Caki2 (cell line): ENCODE measurements at regions not wholly inside any gene's neighbourhood (a gene's known extent, or its start where the extent isn't known, plus 50 kb on each side); places are given as distances from the start of the nearest gene placed in this dataset.
"Not testable (repeated sequence)": the region's sequence is repeated elsewhere in the genome, so short reads cannot be mapped to it uniquely, and the experiment has no call there.

Source experiments
- DNase-seq: peaks from one replicate; pipeline ENCODE4 v3.0.0-alpha.2; 2015; ENCODE audit warnings: low read depth
- in situ Hi-C: cut with HindIII; loops from 2 replicates; pipeline ENCODE4 v1.10.0; 2016; ENCODE audit warnings: low sequenced_read_pairs, low pct_unique_long_range_greater_than_20kb, mixed read lengths

DNA sequence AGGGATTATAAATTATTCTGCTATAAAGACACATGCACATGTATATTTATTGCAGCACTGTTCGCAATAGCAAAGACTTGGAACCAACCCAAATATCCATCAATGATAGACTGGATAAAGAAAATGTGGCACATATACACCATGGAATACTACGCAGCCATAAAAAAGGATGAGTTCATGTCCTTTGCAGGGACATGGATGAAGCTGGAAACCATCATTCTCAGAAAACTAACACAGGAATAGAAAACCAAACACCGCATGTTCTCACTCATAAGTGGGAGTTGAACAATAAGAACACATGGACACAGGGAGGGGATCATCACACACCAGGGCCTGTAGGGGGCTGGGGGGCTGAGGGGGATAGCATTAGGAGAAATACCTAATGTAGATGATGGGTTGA, 377.2 kb upstream of the SASH1 start:
- DNase-seq, in situ Hi-C loops: not testable (repeated sequence)

- DNase-seq, result no peak
- in situ Hi-C loops, result no loop called here
These were observed 371.7 kb upstream of the SASH1 start for GRCh38 chr6:147970970-147971369.

DNA sequence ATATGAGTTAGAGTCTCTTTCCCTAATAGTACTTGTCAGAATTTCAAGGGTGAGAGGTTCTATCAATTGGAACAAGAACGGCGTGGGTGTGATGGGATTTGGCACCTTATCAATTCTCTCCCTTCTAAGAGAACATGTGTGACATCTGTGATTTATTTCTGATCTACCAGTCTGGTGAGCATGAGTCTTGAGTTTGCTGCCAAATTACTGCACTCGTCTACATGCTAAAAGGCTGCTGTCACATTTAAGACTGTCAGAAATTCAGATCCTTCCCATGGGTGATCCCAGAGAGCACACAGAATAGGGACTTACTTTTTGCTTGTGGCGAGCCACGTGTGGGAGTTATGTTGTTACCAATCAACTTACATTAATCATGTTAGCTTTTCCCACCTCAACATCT, 370.2 kb upstream of the SASH1 start:
- no peak for DNase-seq
- in situ Hi-C loops, result no loop called here

DNA sequence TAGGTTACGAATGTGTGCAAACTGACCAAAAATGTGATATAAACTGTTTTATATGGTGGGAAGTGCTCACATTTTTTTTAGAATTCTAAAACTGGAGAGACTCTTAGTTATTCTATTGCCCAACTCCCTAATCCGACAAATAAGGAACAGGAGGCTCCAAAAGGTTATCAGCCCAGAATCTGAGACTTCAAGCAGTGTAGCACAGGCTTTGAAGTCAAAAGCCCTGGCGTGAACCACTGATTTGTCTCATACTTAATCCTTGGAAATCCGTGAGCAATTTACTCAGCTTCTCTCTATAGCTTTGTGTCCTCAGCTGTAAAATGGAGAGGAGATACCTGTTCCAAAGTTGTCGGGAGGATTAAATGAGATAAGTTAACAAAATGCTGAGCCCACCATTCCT, 368.8 kb upstream of the SASH1 start:
- in situ Hi-C loops, result no loop called here

DNA sequence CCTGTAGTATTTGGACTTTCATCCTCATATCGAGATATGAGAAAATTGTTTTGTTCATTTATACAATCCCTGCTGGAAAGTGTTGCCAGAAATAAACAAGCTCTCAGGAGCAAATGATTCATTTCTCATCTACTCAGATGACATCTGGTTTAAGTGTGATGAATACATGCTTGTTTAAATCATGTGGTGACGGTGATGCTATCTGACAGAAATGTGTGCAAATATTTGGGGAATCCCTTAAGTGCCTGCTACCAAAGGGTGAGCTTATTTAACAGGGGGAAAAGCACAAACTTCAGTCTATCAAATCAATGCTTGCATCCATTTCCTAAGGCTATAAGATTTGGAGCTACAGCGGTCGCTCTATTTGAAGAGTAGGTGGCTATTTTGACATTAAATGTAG, 368.3 kb upstream of the SASH1 start:
- in situ Hi-C loops, result no loop called here
- peak; percentile 51 for DNase-seq

More for the DNA sequence above, 368.8 kb upstream of the SASH1 start:
- DNase-seq, result no peak

DNA sequence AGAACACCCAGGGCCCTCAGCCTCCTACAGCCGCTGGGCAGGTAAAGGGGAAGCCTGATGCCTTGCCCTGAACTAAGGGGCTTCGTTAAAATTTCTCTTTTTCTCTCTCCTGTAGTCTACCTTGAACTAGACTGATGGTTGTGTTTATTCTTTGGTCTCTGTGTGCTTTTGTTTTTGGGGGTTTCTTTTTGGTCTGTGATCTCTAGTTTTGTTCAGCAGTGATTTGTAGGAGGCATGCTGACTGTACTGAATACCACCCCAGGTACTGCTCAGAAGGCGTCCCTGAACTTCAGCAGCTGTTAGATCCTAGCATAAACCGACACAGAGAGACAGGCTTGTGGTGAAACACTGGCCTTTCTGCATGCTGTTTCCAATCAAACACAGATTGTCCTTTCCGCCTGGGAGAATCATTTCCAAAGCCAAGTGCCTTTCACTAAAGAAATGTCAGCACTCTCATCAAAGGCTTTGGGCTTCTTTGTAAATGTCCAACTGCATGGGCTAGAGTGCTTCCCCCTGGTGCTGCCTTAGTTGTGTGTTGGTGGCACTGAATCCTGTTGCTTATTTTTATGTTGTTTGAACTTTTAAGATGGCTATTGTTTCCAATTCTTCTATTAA, 364.7 kb upstream of the SASH1 start:
- in situ Hi-C loops, result no loop called here
- DNase-seq, result no peak

GRCh38 chr6:147979966-147980365, 362.7 kb upstream of the SASH1 start:
- no peak for DNase-seq
- in situ Hi-C loops, result no loop called here

DNA sequence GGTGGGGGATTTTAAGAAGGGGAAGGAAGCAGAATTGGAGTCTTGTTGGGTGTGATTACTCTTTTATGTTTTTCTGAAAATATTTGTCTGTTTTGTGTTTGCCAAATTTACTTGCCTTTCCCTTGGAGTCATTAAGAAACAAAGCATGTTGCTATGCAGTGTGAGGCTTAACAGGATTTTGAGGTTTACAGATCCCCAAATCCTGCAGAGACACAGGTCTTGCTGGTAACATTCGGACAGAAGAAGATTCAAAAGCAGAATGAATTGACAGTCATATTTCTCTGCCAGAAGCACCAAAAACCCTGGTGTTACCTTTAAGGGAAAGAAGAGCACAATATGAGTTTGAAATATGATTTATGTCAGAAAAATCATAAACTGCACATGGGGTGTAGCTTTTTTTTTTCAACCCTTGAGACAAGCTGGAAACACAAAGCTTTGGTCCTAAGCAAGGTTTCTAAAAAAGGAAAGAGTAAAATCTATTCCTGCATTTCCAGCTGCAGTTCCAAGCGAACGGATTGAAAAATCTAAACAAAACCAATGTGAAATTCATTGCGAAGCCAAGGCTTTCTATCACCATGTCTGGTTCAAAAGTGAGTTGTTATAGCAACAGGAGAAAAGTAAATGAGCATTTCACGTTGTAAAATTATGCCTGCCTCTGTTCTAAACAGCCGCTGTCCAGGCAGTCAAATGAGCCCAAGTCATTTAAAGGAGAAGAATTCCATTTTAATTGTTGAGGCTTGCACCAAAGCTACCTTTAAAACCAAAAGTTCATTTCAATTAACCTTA, 358.9 kb upstream of the SASH1 start:
- DNase-seq, result no peak
- in situ Hi-C loops, result no loop called here

DNA sequence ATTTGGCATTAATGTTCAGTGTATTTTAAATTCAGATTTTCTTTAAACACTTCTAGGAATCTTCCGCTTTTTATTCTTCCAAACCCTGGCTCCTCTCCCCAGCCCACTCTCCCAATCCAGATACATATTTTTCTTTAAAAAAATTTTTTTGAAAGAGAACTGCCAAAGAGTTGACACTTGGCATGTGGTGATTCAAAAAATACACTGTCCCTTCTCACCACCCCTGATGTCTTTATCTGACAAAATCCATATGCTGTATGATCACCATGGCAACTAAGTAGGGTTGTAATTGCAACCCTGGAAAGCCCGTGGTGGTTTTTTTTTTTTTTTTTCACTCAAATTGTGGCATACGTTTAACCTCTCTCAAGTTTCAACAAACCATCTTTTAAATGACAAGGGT, 355.8 kb upstream of the SASH1 start:
- no peak for DNase-seq
- in situ Hi-C loops, result no loop called here

- in situ Hi-C loops, result no loop called here
- no peak for DNase-seq
These were observed 352.5 kb upstream of the SASH1 start for GRCh38 chr6:147990159-147990558.

DNA sequence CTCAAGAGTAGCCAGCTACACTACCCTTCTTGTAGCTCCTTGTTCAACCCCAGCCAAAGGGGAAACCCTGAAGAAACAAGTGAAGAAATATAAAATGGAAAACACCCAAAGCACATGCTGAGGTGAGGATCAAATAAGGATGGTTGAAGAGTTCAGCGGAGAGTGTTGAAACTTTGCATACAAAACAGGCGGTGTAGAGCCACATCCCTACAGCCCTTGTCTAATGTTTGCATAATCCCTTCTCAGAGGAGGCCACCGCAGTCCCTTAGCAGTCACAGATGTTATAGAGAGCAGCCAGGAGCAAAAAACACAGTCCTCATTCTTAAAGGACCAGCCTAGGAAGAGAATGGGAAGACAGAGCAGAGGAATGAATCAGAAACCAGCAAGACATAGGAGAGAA, 350.7 kb upstream of the SASH1 start:
- DNase-seq, result no peak
- in situ Hi-C loops, result no loop called here

- in situ Hi-C loops, result no loop called here
- no peak for DNase-seq
These were observed 343.6 kb upstream of the SASH1 start for GRCh38 chr6:147999001-147999540.

- DNase-seq, result no peak
- in situ Hi-C loops, result no loop called here
These were observed 340.6 kb upstream of the SASH1 start for GRCh38 chr6:148001844-148002642.

DNA sequence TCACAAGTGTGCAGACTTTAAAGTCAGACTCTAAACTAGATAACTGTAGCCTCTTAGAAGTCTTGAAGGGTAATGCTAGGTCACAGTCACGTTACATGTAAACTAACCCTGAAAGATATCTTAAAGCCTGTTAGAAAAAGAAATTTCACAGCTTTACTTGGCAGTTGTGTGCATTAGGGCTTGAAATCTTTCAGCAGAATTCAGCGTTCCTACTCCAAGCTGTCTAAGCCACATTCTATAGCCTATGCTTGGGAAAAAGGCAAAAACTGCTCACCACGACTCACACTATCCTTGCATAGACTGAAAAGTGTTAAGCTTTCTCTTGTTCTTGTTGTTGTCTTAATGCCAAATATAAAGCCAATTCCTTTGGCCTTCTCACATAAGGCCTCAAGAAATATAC, 338.0 kb upstream of the SASH1 start:
- no peak for DNase-seq
- in situ Hi-C loops, result no loop called here

DNA sequence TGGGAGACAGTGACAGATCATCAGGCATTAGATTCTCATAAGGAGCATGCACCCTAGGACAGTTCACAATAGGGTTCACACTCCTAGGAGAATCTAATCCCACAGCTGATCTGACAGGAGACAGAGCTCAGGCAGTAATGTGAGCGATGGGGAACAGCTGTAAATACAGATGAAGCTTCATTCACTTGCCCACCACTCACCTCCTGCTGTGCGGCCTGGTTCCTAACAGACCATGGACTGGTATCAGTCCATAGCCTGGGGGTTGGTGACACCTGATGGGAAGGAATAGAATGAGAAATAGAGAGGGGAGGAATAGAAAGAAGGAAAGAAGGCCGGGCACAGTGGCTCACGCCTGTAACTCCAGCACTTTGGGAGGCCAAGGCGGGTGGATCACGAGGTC, 336.8 kb upstream of the SASH1 start:
- in situ Hi-C loops, result no loop called here
- no peak for DNase-seq

- DNase-seq, in situ Hi-C loops: not testable (repeated sequence)
These were observed 332.1 kb upstream of the SASH1 start for GRCh38 chr6:148010516-148010915.

DNA sequence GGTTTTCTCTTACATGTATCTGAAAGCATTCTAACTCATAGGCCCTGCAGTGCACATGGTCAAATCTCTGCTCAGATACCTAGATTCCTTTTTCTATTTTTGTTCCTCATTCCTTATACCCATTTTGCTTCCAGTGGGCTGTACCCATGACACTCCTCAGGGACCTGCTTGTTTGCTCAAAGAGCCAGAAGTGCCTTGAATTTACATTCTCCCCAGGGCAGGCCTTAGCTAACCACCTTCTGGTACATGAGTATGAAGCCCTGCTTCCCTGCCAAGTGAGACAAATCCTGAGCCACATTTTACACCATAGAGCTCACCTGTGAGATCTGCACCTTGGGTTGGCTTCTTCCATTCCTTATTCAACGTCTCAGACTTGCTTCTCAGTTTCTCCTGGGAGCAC, 326.6 kb upstream of the SASH1 start:
- in situ Hi-C loops, result no loop called here
- no peak for DNase-seq

GRCh38 chr6:148021165-148021564, 321.5 kb upstream of the SASH1 start:
- no peak for DNase-seq
- in situ Hi-C loops, result no loop called here

DNA sequence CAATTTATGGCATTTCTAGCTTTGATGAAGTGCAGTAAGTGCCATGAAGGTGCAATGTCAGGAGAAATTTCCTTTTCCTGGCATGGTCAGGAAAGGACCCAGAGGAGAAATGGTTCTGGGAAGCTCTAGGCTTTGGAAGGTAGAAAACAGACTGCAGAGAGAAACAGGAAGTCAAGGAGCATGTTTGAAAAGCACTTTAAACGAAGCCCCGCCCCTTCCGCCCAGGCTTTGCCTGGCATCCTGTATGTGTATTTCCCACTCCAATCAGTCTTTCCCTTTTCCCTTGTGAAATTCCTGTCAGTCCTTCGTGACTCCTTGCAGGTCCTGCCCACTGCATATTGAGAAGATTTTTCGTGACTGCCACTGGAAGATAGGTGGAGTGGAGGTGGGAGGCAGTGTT, 320.9 kb upstream of the SASH1 start:
- DNase-seq, result no peak
- in situ Hi-C loops, result no loop called here
